ENCODE measurements at regions not wholly inside any gene's neighbourhood (a gene's known extent, or its start where the extent isn't known, plus 50 kb on each side); places are given as distances from the start of the nearest gene placed in this dataset.

- no peak for ATAC-seq
These were observed 73.9 kb downstream of the CASP3 start for GRCh38 chr4:184575306-184575705.

- no peak for ATAC-seq
These were observed 74.4 kb downstream of the CASP3 start for GRCh38 chr4:184574861-184575260.

- no peak for ATAC-seq
These were observed 75.5 kb downstream of the CASP3 start for GRCh38 chr4:184573701-184574100.

- ATAC-seq: no peak
These were observed 80.5 kb downstream of the CASP3 start for GRCh38 chr4:184568770-184569169.

- no peak for ATAC-seq
These were observed 85.6 kb downstream of the CASP3 start for GRCh38 chr4:184563621-184564020.

GRCh38 chr4:184558996-184559395 is 84.6 kb upstream of the IRF2 start:
- no peak for ATAC-seq

GRCh38 chr4:184553891-184554290 is 79.5 kb upstream of the IRF2 start:
- ATAC-seq: no peak

GRCh38 chr4:184550476-184550875 is 76.1 kb upstream of the IRF2 start:
- ATAC-seq: no peak

- no peak for ATAC-seq
These were observed 74.4 kb upstream of the IRF2 start for GRCh38 chr4:184548648-184549341.

- no peak for ATAC-seq
These were observed 73.9 kb upstream of the IRF2 start for GRCh38 chr4:184548316-184548647.

- ATAC-seq: no peak
These were observed 70.5 kb upstream of the IRF2 start for GRCh38 chr4:184544788-184545409.

GRCh38 chr4:184541907-184542306 is 67.6 kb upstream of the IRF2 start:
- ATAC-seq: no peak

GRCh38 chr4:184540307-184540706 is 66.0 kb upstream of the IRF2 start:
- no peak for ATAC-seq

GRCh38 chr4:184538023-184538599 is 63.8 kb upstream of the IRF2 start:
- peak; percentile 86 for ATAC-seq

GRCh38 chr4:184537269-184538022 is 63.1 kb upstream of the IRF2 start:
- ATAC-seq: peak; percentile 97

GRCh38 chr4:184536881-184537248 is 62.5 kb upstream of the IRF2 start:
- peak; percentile 2 for ATAC-seq

- no peak for ATAC-seq
These were observed 61.9 kb upstream of the IRF2 start for GRCh38 chr4:184536065-184536880.

GRCh38 chr4:184534511-184535391 is 60.4 kb upstream of the IRF2 start:
- ATAC-seq: no peak

GRCh38 chr4:184533908-184534307 is 59.6 kb upstream of the IRF2 start:
- no peak for ATAC-seq

- ATAC-seq: no peak
These were observed 56.7 kb upstream of the IRF2 start for GRCh38 chr4:184531008-184531407.

- peak; percentile 80 for ATAC-seq
These were observed 54.9 kb upstream of the IRF2 start for GRCh38 chr4:184529283-184529682.

- no peak for ATAC-seq
These were observed 54.4 kb upstream of the IRF2 start for GRCh38 chr4:184528713-184529112.
